WTC11 (cell line): ENCODE measurements at regions not wholly inside any gene's neighbourhood (a gene's known extent, or its start where the extent isn't known, plus 50 kb on each side); places are given as distances from the start of the nearest gene placed in this dataset.
A peak's percentile ranks its signal among the peaks of the same experiment; 100 is the strongest.

ENCODE experiments used
- ATAC-seq: fragments of 200-7000 bp; cut with Tn5 transposase; 2 replicates; pipeline ENCODE4 v1.10.0; 2021; ENCODE audit warnings: mild to moderate bottlenecking, moderate library complexity
- CTCF ChIA-PET: fragments of 300-600 bp; sonication (Branson Sonifier 250); formaldehyde crosslinking; loops from one replicate; lab custom pipeline; 2021; ENCODE audit warnings: antibody characterized with exemption; lab: Charles Lee
- POLR2A ChIA-PET: fragments of 350-600 bp; sonication (Branson Sonifier 250); formaldehyde crosslinking; loops from one replicate; lab custom pipeline; 2021; ENCODE audit warnings: antibody characterized with exemption; lab: Charles Lee
- DNase-seq: peaks from one replicate; pipeline ENCODE4 v3.0.0; 2021; ENCODE audit warnings: low spot score
- H3K27ac Mint-ChIP-seq: 2 replicates; pipeline ENCODE4 v1.8.0; 2021; ENCODE audit warnings: mixed read lengths
- H3K27me3 Mint-ChIP-seq: 2 replicates; pipeline ENCODE4 v1.8.0; 2021; ENCODE audit warnings: low read depth, mild to moderate bottlenecking, moderate library complexity, mixed read lengths
- H3K36me3 Mint-ChIP-seq: 2 replicates; pipeline ENCODE4 v1.8.0; 2021; ENCODE audit warnings: mixed read lengths
- H3K4me1 Mint-ChIP-seq: 2 replicates; pipeline ENCODE4 v1.8.0; 2022; ENCODE audit warnings: mixed read lengths
- H3K4me3 Mint-ChIP-seq: 2 replicates; pipeline ENCODE4 v1.8.0; 2021; ENCODE audit warnings: mild to moderate bottlenecking, moderate library complexity, mixed read lengths
- H3K9me3 Mint-ChIP-seq: 2 replicates; pipeline ENCODE4 v1.8.0; 2021; ENCODE audit warnings: mixed read lengths
- ATF1 ChIP-seq: sonication (generic); formaldehyde crosslinking; IDR thresholded peaks from 2 replicates; pipeline ENCODE4 v1.8.1; 2023; ENCODE audit warnings: mild to moderate bottlenecking, moderate library complexity, missing genetic modification reagents
- CREB1 ChIP-seq: sonication (generic); formaldehyde crosslinking; IDR thresholded peaks from 2 replicates; pipeline ENCODE4 v1.8.0; 2023; ENCODE audit warnings: mild to moderate bottlenecking, missing genetic modification reagents
- ESRRA ChIP-seq: sonication (generic); formaldehyde crosslinking; IDR thresholded peaks from 2 replicates; pipeline ENCODE4 v1.8.1; 2022; ENCODE audit warnings: mild to moderate bottlenecking, missing genetic modification reagents, borderline replicate concordance
- FOXJ3 ChIP-seq: sonication (generic); formaldehyde crosslinking; IDR thresholded peaks from 2 replicates; pipeline ENCODE4 v1.9.0; 2021; ENCODE audit warnings: missing genetic modification reagents, mild to moderate bottlenecking, borderline replicate concordance
- FOXK1 ChIP-seq: sonication (generic); formaldehyde crosslinking; IDR thresholded peaks from 2 replicates; pipeline ENCODE4 v1.8.0; 2022; ENCODE audit warnings: mild to moderate bottlenecking, moderate library complexity, missing genetic modification reagents
- GRHL2 ChIP-seq: fragments of 250-450 bp; sonication (Bioruptor Pico); IDR thresholded peaks from 2 replicates; pipeline ENCODE4 v1.8.0; 2022; ENCODE audit warnings: mild to moderate bottlenecking, moderate library complexity; ENCODE audit not compliant: insufficient replicate concordance, severe bottlenecking
- GTF2I ChIP-seq: fragments of 250-450 bp; sonication (Bioruptor Pico); conservative IDR thresholded peaks from 2 replicates; pipeline ENCODE4 v1.4.0; 2021; ENCODE audit warnings: mild to moderate bottlenecking
- HMGXB4 ChIP-seq: sonication (generic); formaldehyde crosslinking; IDR thresholded peaks from 2 replicates; pipeline ENCODE4 v1.8.1; 2023; ENCODE audit warnings: mild to moderate bottlenecking, moderate library complexity, missing genetic modification reagents
- KAT7 ChIP-seq: sonication (generic); formaldehyde crosslinking; IDR thresholded peaks from 2 replicates; pipeline ENCODE4 v1.8.1; 2023; ENCODE audit warnings: missing genetic modification reagents, mild to moderate bottlenecking, borderline replicate concordance
- MXD4 ChIP-seq: fragments of 250-450 bp; sonication (Bioruptor Pico); IDR thresholded peaks from 2 replicates; pipeline ENCODE4 v1.8.0; 2021; ENCODE audit warnings: mild to moderate bottlenecking, moderate library complexity, borderline replicate concordance
- NFE2L1 ChIP-seq: sonication (generic); formaldehyde crosslinking; IDR thresholded peaks from 2 replicates; pipeline ENCODE4 v1.8.1; 2023; ENCODE audit warnings: missing genetic modification reagents
- PRDM15 ChIP-seq: sonication (generic); formaldehyde crosslinking; IDR thresholded peaks from 2 replicates; pipeline ENCODE4 v1.8.0; 2022; ENCODE audit warnings: missing genetic modification reagents
- SP1 ChIP-seq: sonication (generic); formaldehyde crosslinking; conservative IDR thresholded peaks from 2 replicates; pipeline ENCODE4 v1.8.1; 2022; ENCODE audit warnings: missing genetic modification reagents
- TCF7 ChIP-seq: sonication (generic); formaldehyde crosslinking; IDR thresholded peaks from 2 replicates; pipeline ENCODE4 v1.8.0; 2022; ENCODE audit warnings: mild to moderate bottlenecking, low read depth, missing genetic modification reagents, moderate library complexity
- TEAD1 ChIP-seq: sonication (generic); formaldehyde crosslinking; IDR thresholded peaks from 2 replicates; pipeline ENCODE4 v1.8.0; 2022; ENCODE audit warnings: mild to moderate bottlenecking, missing genetic modification reagents
- ZNF121 ChIP-seq: sonication (generic); formaldehyde crosslinking; IDR thresholded peaks from 2 replicates; pipeline ENCODE4 v1.8.0; 2023; ENCODE audit warnings: missing genetic modification reagents
- ZNF416 ChIP-seq: fragments of 250-450 bp; sonication (Bioruptor Pico); IDR thresholded peaks from 2 replicates; pipeline ENCODE4 v1.9.0; 2021; ENCODE audit warnings: mild to moderate bottlenecking, inconsistent platforms
- TF ChIP-seq, protein P1 (sequence below): sonication (generic); formaldehyde crosslinking; conservative IDR thresholded peaks from 2 replicates; pipeline ENCODE4 v1.8.1; 2023; ENCODE audit warnings: mild to moderate bottlenecking, low read depth, missing genetic modification reagents, moderate library complexity
- TF ChIP-seq, protein P2 (sequence below): fragments of 250-450 bp; sonication (Bioruptor Pico); IDR thresholded peaks from 2 replicates; pipeline ENCODE4 v2.1.2; 2022; ENCODE audit warnings: mild to moderate bottlenecking, moderate library complexity

- TF ChIP-seq FOXJ3 (CRISPR knock-in tag) (no peak), KAT7 (CRISPR knock-in tag) (no peak), ATF1 (no peak), PRDM15 (no peak), TEAD1 (CRISPR knock-in tag) (no peak), FOXK1 (CRISPR knock-in tag) (no peak)
- TF ChIP-seq, all 79 proteins: peak for 0
Observed at GRCh38 chr2:64342195-64343099, 111.5 kb upstream of the LGALSL start (continued).

- Mint-ChIP-seq H3K36me3 (no peaks in the 10 kb centered on the region), H3K4me1 (peaks cover 10% of the 10 kb centered on the region), H3K9me3 (no peaks in the 10 kb centered on the region), H3K27me3 (no peaks in the 10 kb centered on the region; the same call in 1 of the 2 replicates), H3K27ac (no peak overlapping the region), H3K4me3 (no peak overlapping the region)
- DNase-seq = no peak
- no peak for TF ChIP-seq HMGXB4 (CRISPR knock-in tag)
- no peak for TF ChIP-seq ZNF416 (CRISPR knock-in tag)
- no peak for TF ChIP-seq ZNF121 (CRISPR knock-in tag)
- TF ChIP-seq GRHL2 (CRISPR knock-in tag) = no peak
- TF ChIP-seq NFE2L1 (CRISPR knock-in tag) = no peak
- no peak for TF ChIP-seq TCF7 (CRISPR knock-in tag)
- no peak for TF ChIP-seq MXD4
- TF ChIP-seq, protein P1, sequence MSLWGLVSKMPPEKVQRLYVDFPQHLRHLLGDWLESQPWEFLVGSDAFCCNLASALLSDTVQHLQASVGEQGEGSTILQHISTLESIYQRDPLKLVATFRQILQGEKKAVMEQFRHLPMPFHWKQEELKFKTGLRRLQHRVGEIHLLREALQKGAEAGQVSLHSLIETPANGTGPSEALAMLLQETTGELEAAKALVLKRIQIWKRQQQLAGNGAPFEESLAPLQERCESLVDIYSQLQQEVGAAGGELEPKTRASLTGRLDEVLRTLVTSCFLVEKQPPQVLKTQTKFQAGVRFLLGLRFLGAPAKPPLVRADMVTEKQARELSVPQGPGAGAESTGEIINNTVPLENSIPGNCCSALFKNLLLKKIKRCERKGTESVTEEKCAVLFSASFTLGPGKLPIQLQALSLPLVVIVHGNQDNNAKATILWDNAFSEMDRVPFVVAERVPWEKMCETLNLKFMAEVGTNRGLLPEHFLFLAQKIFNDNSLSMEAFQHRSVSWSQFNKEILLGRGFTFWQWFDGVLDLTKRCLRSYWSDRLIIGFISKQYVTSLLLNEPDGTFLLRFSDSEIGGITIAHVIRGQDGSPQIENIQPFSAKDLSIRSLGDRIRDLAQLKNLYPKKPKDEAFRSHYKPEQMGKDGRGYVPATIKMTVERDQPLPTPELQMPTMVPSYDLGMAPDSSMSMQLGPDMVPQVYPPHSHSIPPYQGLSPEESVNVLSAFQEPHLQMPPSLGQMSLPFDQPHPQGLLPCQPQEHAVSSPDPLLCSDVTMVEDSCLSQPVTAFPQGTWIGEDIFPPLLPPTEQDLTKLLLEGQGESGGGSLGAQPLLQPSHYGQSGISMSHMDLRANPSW = no peak
- TF ChIP-seq SP1 (CRISPR knock-in tag) = no peak
- no peak for TF ChIP-seq CREB1 (CRISPR knock-in tag)
- TF ChIP-seq, protein P2, sequence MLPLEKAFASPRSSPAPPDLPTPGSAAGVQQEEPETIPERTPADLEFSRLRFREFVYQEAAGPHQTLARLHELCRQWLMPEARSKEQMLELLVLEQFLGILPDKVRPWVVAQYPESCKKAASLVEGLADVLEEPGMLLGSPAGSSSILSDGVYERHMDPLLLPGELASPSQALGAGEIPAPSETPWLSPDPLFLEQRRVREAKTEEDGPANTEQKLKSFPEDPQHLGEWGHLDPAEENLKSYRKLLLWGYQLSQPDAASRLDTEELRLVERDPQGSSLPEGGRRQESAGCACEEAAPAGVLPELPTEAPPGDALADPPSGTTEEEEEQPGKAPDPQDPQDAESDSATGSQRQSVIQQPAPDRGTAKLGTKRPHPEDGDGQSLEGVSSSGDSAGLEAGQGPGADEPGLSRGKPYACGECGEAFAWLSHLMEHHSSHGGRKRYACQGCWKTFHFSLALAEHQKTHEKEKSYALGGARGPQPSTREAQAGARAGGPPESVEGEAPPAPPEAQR (CRISPR knock-in tag) = no peak
- no peak for TF ChIP-seq ESRRA
- no peak for TF ChIP-seq GTF2I
- ChIA-PET POLR2A (no interaction called here), CTCF (interaction anchor here (2.6 kb wide), 1 partner anchor 14 kb away, joined by 8 read pairs; no protein-coding TSS in a partner anchor)
- ATAC-seq = peak; percentile 47
Observed at GRCh38 chr2:64344999-64345576, 108.9 kb upstream of the LGALSL start.
